Aorta (tissue), 5 donors: ENCODE measurements at regions not wholly inside any gene's neighbourhood (a gene's known extent, or its start where the extent isn't known, plus 50 kb on each side); places are given as distances from the start of the nearest gene placed in this dataset.
"Not testable (repeated sequence)": the region's sequence is repeated elsewhere in the genome, so short reads cannot be mapped to it uniquely, and the experiment has no call there.

Experiments used
- ATAC-seq: fragments of 200-7000 bp; cut with Tn5 transposase; one replicate; pipeline ENCODE4 v1.9.1; 2022; ENCODE audit warnings: moderate library complexity; ENCODE audit not compliant: low FRiP score
- DNase-seq, 2 donors: peaks; one replicate each; pipeline ENCODE4 v3.0.0-alpha.2; 2020
- H3K27ac ChIP-seq, 2 donors: one replicate each; pipeline ENCODE4 v1.5.1; 2013; ENCODE audit warnings: low read length in 2 of 2, mild to moderate bottlenecking in 2 of 2, moderate library complexity in 2 of 2, control low read depth in 1 of 2, inconsistent platforms in 1 of 2, low read depth in 1 of 2
- H3K27me3 ChIP-seq, 2 donors: one replicate each; pipeline ENCODE4 v1.6.1; 2013; ENCODE audit warnings: control low read depth in 1 of 2, low read length in 1 of 2, mild to moderate bottlenecking in 1 of 2, moderate library complexity in 1 of 2; ENCODE audit not compliant: insufficient read depth in 2 of 2, control insufficient read depth in 1 of 2
- H3K36me3 ChIP-seq, 2 donors: one replicate each; pipeline ENCODE4 v1.6.1; 2013; ENCODE audit warnings: control low read depth in 1 of 2, low read length in 1 of 2, mild to moderate bottlenecking in 1 of 2; ENCODE audit not compliant: insufficient read depth in 2 of 2, control insufficient read depth in 1 of 2
- H3K4me1 ChIP-seq, 2 donors: one replicate each; pipeline ENCODE4 v1.6.1; 2013; ENCODE audit warnings: low read length in 2 of 2, control low read depth in 1 of 2, mild to moderate bottlenecking in 1 of 2, moderate library complexity in 1 of 2; ENCODE audit not compliant: insufficient read depth in 2 of 2, control insufficient read depth in 1 of 2
- H3K4me3 ChIP-seq, 2 donors: one replicate each; pipeline ENCODE4 v1.5.1; 2013; ENCODE audit warnings: low read length in 2 of 2, control low read depth in 1 of 2, mild to moderate bottlenecking in 1 of 2
- H3K9me3 ChIP-seq: one replicate; pipeline ENCODE4 v1.6.1; 2013; ENCODE audit warnings: mild to moderate bottlenecking, low read length; ENCODE audit not compliant: control insufficient read depth
- WGBS, 2 donors: extraction: QIAGEN DNeasy Blood & Tissue Kit; methylation state at CpG; one replicate each; pipeline ENCODE4 v1.1.7; 2013; 5-methylcytosine and 5-hydroxymethylcytosine counted together
- intact Hi-C, 2 donors: fragments of 100-400 bp; cut with DNase I; formaldehyde crosslinking; loops; one replicate each; pipeline versions ENCODE4 v1.14.2 to v1.15.0; 2022
- donor health status: healthy with polysubstance abuse.
- donor health status: Bipolar disorder and iron deficiency.
- donor health status: DM: no; HTN: no; CAD: no.
- donor health status: DM: no; HTN: no; CAD: no.
- donor health status: DM: yes; HTN: yes; CAD: no.

- Histone ChIP-seq H3K4me1 (no peaks in the 10 kb centered on the region), H3K27ac (no peak overlapping the region), H3K27me3 (no peaks in the 10 kb centered on the region), H3K4me3 (no peak overlapping the region), H3K9me3 (no peaks in the 10 kb centered on the region), H3K36me3 (no peaks in the 10 kb centered on the region)
- WGBS, 2 donors, result 77 to 82% methylated on average over 3 of the region's 3 CpGs
- DNase-seq (no peak), ATAC-seq (no peak)
- intact Hi-C loops, result no loop called here
Measured at GRCh38 chr6:54519161-54519560, 210.9 kb downstream of the TINAG start.

- Histone ChIP-seq H3K27me3 (no peaks in the 10 kb centered on the region), H3K4me3 (no peak overlapping the region)
- no peak for ATAC-seq
Measured at GRCh38 chr6:54525731-54526130, 217.5 kb downstream of the TINAG start.

GRCh38 chr6:54533567-54533966 lies 225.3 kb downstream of the TINAG start:
- Histone ChIP-seq H3K4me3 (no peak overlapping the region), H3K27me3 (no peaks in the 10 kb centered on the region), H3K27ac (no peak overlapping the region), H3K36me3 (no peaks in the 10 kb centered on the region), H3K4me1 (no peaks in the 10 kb centered on the region), H3K9me3 (no peaks in the 10 kb centered on the region)
- DNase-seq (no peak), ATAC-seq (no peak)
- 67 to 79% methylated on average over 2 of the region's 2 CpGs for WGBS, 2 donors
- intact Hi-C loops, result no loop called here

More at GRCh38 chr6:54525731-54526130, 217.5 kb downstream of the TINAG start:
- intact Hi-C loops, result no loop called here
- 38 to 44% methylated on average over 2 of the region's 2 CpGs for WGBS, 2 donors
- no peak overlapping the region for H3K27ac ChIP-seq
- no peak for DNase-seq
- H3K36me3 ChIP-seq, result no peaks in the 10 kb centered on the region
- H3K9me3 ChIP-seq, result no peaks in the 10 kb centered on the region
- no peaks in the 10 kb centered on the region for H3K4me1 ChIP-seq

GRCh38 chr6:54535568-54535967 lies 227.3 kb downstream of the TINAG start:
- H3K4me3 ChIP-seq, result no peak overlapping the region
- no peaks in the 10 kb centered on the region for H3K27me3 ChIP-seq
- no peak for DNase-seq
- no peaks in the 10 kb centered on the region for H3K36me3 ChIP-seq
- intact Hi-C loops, result no loop called here
- WGBS, 2 donors, result 92 to 95% methylated on average over 1 of the region's 1 CpG
- no peak overlapping the region for H3K27ac ChIP-seq
- H3K9me3 ChIP-seq, result no peaks in the 10 kb centered on the region
- H3K4me1 ChIP-seq, result no peaks in the 10 kb centered on the region
- ATAC-seq, result no peak

- ATAC-seq, result no peak
- Histone ChIP-seq H3K4me3 (no peak overlapping the region), H3K27me3 (no peaks in the 10 kb centered on the region), H3K36me3 (no peaks in the 10 kb centered on the region), H3K4me1 (peaks cover 0 to 2% of the 10 kb centered on the region in 2 donors), H3K27ac (no peak overlapping the region), H3K9me3 (no peaks in the 10 kb centered on the region)
- 8% methylated on average over 1 of the region's 1 CpG for WGBS, 2 donors
- intact Hi-C loops, result no loop called here
- DNase-seq, result no peak
Measured at GRCh38 chr6:54541541-54541940, 233.3 kb downstream of the TINAG start.

GRCh38 chr6:54559136-54559535 lies 250.9 kb downstream of the TINAG start:
- WGBS, 2 donors, result 82 to 83% methylated on average over 4 of the region's 4 CpGs
- no peak for ATAC-seq
- Histone ChIP-seq H3K4me3 (no peak overlapping the region), H3K27ac (no peak overlapping the region), H3K27me3 (no peaks in the 10 kb centered on the region), H3K9me3 (no peaks in the 10 kb centered on the region), H3K4me1 (no peaks in the 10 kb centered on the region), H3K36me3 (no peaks in the 10 kb centered on the region)
- intact Hi-C loops, result no loop called here
- DNase-seq, result no peak

GRCh38 chr6:54564188-54564587 lies 255.9 kb downstream of the TINAG start:
- intact Hi-C loops, DNase-seq, H3K4me3 ChIP-seq, H3K4me1 ChIP-seq, H3K27ac ChIP-seq, ATAC-seq, H3K27me3 ChIP-seq, H3K9me3 ChIP-seq, H3K36me3 ChIP-seq: not testable (repeated sequence)
- 98% methylated on average over 2 of the region's 2 CpGs for WGBS, 2 donors

- 0% methylated on average over 1 of the region's 1 CpG for WGBS, 2 donors
- H3K4me3 ChIP-seq, result no peak overlapping the region
- no peak for ATAC-seq
- intact Hi-C loops, result no loop called here
- DNase-seq, result no peak
- H3K27me3 ChIP-seq, result no peaks in the 10 kb centered on the region
- no peak overlapping the region for H3K27ac ChIP-seq
- no peaks in the 10 kb centered on the region for H3K4me1 ChIP-seq
- H3K36me3 ChIP-seq, result no peaks in the 10 kb centered on the region
- no peaks in the 10 kb centered on the region for H3K9me3 ChIP-seq
Measured at GRCh38 chr6:54574671-54575070, 266.4 kb downstream of the TINAG start.

- H3K27ac ChIP-seq, result no peak overlapping the region
- H3K4me1 ChIP-seq, result no peaks in the 10 kb centered on the region
- no peaks in the 10 kb centered on the region for H3K27me3 ChIP-seq
- WGBS, 2 donors, result 88 to 90% methylated on average over 3 of the region's 3 CpGs
- no peak for ATAC-seq
- no peak overlapping the region for H3K4me3 ChIP-seq
- H3K36me3 ChIP-seq, result no peaks in the 10 kb centered on the region
- no peak for DNase-seq
- H3K9me3 ChIP-seq, result no peaks in the 10 kb centered on the region
- intact Hi-C loops, result no loop called here
Measured at GRCh38 chr6:54578261-54578660, 268.3 kb upstream of the FAM83B start.
